ENCODE measurements at regions not wholly inside any gene's neighbourhood (a gene's known extent, or its start where the extent isn't known, plus 50 kb on each side); places are given as distances from the start of the nearest gene placed in this dataset.

DNA sequence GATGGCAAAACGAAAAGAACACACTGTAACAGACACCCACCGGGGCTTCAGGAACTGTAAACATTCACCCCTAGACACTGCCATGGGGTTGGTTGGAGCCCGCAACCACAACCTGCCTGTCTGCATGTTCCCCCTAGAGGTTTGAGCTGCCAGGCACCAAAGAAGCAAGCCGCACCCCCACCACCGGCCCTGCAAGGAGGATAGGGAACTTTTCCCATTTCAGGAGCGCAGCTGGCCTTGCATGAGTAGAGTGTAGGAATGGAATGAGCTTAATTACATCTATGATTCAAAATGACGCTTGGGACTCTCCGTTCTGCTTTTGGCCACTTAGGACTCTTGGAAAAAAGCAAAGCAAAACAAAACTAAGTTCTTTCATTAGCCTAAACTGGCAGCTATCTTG is 243.6 kb upstream of the CTSO start:
- no peaks in the 10 kb centered on the region for H3K9me3 ChIP-seq
- WGBS, 2 donors (ENCODE audit: low coverage in 1 of 2): 94% methylated on average over 8 of the region's 8 CpGs; no CpG with 5 or more reads in 1 of the 2 donors
- H3K27ac ChIP-seq: no peak overlapping the region
- H3K4me3 ChIP-seq: no peak overlapping the region
- H3K27me3 ChIP-seq: no peaks in the 10 kb centered on the region
- TF ChIP-seq, protein P1, sequence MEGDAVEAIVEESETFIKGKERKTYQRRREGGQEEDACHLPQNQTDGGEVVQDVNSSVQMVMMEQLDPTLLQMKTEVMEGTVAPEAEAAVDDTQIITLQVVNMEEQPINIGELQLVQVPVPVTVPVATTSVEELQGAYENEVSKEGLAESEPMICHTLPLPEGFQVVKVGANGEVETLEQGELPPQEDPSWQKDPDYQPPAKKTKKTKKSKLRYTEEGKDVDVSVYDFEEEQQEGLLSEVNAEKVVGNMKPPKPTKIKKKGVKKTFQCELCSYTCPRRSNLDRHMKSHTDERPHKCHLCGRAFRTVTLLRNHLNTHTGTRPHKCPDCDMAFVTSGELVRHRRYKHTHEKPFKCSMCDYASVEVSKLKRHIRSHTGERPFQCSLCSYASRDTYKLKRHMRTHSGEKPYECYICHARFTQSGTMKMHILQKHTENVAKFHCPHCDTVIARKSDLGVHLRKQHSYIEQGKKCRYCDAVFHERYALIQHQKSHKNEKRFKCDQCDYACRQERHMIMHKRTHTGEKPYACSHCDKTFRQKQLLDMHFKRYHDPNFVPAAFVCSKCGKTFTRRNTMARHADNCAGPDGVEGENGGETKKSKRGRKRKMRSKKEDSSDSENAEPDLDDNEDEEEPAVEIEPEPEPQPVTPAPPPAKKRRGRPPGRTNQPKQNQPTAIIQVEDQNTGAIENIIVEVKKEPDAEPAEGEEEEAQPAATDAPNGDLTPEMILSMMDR (IDR thresholded peaks at IDR 0.05): no peak
- TF ChIP-seq POLR2AphosphoS5 (IDR thresholded peaks at IDR 0.05) (no peak), POLR2A (IDR thresholded peaks at IDR 0.05) (no peak), EP300 (IDR thresholded peaks at IDR 0.05) (no peak)
- H3K4me1 ChIP-seq: no peaks in the 10 kb centered on the region
- no peaks in the 10 kb centered on the region for H3K36me3 ChIP-seq
- no peak for ATAC-seq

DNA sequence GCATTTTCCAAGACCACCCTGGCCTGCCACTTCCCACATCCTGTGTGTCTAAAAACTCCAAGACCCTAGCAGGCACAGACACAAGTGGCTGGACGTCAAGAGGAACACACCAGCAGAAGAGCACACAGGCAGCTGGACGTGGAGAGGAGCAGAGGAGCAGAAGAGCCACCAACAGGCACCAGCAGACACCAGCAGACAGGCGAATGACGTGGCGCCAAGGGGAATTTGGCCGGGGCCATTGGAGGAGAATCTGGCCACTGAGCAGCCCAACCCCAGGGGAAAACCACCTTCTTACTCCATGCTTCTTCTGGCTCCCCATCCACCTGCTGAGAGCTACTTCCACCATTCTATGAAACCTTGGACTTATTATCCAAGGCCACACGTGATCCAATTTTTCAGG is 243.1 kb upstream of the CTSO start:
- TF ChIP-seq, protein P1 (IDR thresholded peaks at IDR 0.05): no peak
- ATAC-seq: no peak
- no peaks in the 10 kb centered on the region for H3K9me3 ChIP-seq
- no peaks in the 10 kb centered on the region for H3K4me1 ChIP-seq
- H3K27ac ChIP-seq: no peak overlapping the region
- H3K36me3 ChIP-seq: no peaks in the 10 kb centered on the region
- H3K4me3 ChIP-seq: no peak overlapping the region
- H3K27me3 ChIP-seq: no peaks in the 10 kb centered on the region
- WGBS, 2 donors (ENCODE audit: low coverage in 1 of 2): 100% methylated on average over 5 of the region's 7 CpGs; no CpG with 5 or more reads in 1 of the 2 donors

DNA sequence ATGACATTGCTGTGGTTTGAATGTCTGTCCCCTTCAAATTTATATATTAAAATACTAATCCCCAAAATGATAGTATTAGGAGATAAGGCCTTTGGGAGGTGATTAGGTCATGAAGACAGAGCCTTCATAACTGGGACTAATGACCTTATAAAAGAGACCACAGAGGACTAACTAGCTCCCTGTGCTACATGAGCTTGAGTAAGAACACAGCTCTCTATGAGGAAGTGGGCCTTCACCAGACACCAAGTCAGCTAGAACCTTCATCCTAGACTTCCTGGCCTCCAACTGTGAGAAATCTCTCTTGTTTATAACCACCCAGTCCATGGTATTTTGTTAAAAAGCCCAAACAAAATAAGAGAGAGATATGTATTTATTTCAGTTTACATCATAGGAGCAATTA is 242.2 kb upstream of the CTSO start:
- H3K27ac ChIP-seq: no peak overlapping the region
- H3K27me3 ChIP-seq: no peaks in the 10 kb centered on the region
- H3K9me3 ChIP-seq: no peaks in the 10 kb centered on the region
- no peak for ATAC-seq
- TF ChIP-seq, protein P1 (IDR thresholded peaks at IDR 0.05): no peak
- no peak for TF ChIP-seq POLR2AphosphoS5 (IDR thresholded peaks at IDR 0.05)
- no peak for TF ChIP-seq EP300 (IDR thresholded peaks at IDR 0.05)
- no peak for TF ChIP-seq POLR2A (IDR thresholded peaks at IDR 0.05)
- no peaks in the 10 kb centered on the region for H3K4me1 ChIP-seq
- no peak overlapping the region for H3K4me3 ChIP-seq
- no peaks in the 10 kb centered on the region for H3K36me3 ChIP-seq

DNA sequence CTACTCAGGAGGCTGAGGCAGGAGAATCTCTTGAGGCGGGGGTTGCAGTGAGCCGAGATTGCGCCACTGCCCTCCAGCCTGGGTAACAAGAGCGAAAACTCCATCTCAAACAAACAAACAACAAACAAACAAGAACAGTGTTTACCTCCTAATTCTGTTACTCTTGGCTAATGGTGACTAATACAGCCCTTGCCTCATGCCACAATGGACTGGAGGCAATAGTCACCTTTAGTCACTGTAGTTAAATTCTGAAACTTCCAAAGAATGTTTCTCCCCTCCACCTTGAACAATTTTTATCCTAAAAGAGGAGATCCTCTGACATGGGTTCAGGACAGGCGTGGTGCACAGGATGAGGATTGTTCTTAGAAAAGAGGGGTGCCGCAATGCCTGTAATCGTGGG is 241.2 kb upstream of the CTSO start:
- no peak overlapping the region for H3K4me3 ChIP-seq
- TF ChIP-seq, protein P1 (IDR thresholded peaks at IDR 0.05): no peak
- TF ChIP-seq POLR2A (IDR thresholded peaks at IDR 0.05) (no peak), POLR2AphosphoS5 (IDR thresholded peaks at IDR 0.05) (no peak), EP300 (IDR thresholded peaks at IDR 0.05) (no peak)
- H3K9me3 ChIP-seq: no peaks in the 10 kb centered on the region
- 97 to 100% methylated on average over 3 to 7 of the region's 7 CpGs for WGBS, 2 donors (ENCODE audit: low coverage in 1 of 2)
- no peaks in the 10 kb centered on the region for H3K27me3 ChIP-seq
- H3K36me3 ChIP-seq: no peaks in the 10 kb centered on the region
- ATAC-seq: no peak
- no peak overlapping the region for H3K27ac ChIP-seq
- H3K4me1 ChIP-seq: no peaks in the 10 kb centered on the region

DNA sequence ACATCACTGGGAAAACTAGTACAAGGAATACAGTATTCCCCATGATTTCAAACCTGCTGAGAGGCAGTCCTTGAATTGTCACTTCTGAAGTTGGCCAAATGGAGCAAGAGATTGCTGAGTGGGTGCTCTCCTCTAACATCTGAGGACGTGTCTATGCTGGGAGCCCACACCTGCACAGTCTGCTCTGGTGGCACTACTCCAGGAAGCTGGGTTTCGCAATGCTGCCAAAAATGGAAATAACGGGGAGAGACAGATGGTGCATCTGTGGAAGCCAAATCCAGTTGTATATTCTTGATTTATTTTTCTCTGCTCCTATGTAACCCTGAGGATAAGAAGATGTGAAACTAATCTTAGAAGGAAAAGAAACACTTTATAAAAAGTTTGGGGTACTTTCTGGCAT is 240.1 kb upstream of the CTSO start:
- no peaks in the 10 kb centered on the region for H3K36me3 ChIP-seq
- H3K4me3 ChIP-seq: no peak overlapping the region
- ATAC-seq: no peak
- H3K4me1 ChIP-seq: no peaks in the 10 kb centered on the region
- 33 to 40% methylated on average over 3 of the region's 3 CpGs for WGBS, 2 donors (ENCODE audit: low coverage in 1 of 2)
- no peaks in the 10 kb centered on the region for H3K27me3 ChIP-seq
- TF ChIP-seq, protein P1 (IDR thresholded peaks at IDR 0.05): no peak
- TF ChIP-seq POLR2A (IDR thresholded peaks at IDR 0.05) (no peak), EP300 (IDR thresholded peaks at IDR 0.05) (no peak), POLR2AphosphoS5 (IDR thresholded peaks at IDR 0.05) (no peak)
- no peak overlapping the region for H3K27ac ChIP-seq
- no peaks in the 10 kb centered on the region for H3K9me3 ChIP-seq

Data from gastroesophageal sphincter (tissue), 4 donors.